ENCODE measurements at regions not wholly inside any gene's neighbourhood (a gene's known extent, or its start where the extent isn't known, plus 50 kb on each side); places are given as distances from the start of the nearest gene placed in this dataset.
"Not testable (repeated sequence)": the region's sequence is repeated elsewhere in the genome, so short reads cannot be mapped to it uniquely, and the experiment has no call there.

- CTCF ChIA-PET (ENCODE audit: partially characterized antibody): interaction anchor here (0.9 kb wide), 1 partner anchor 250 kb away, joined by 3 read pairs; no protein-coding TSS in a partner anchor
- Mint-ChIP-seq H3K4me3 (peak overlapping the region in 7 of 8 donors; percentile 1 to 74 (median 52)), H3K4me1 (peaks cover 4 to 20% (median 15%) of the 10 kb centered on the region in 4 donors), H3K27ac (peak overlapping the region in 6 of 7 donors; percentile 14 to 89 (median 54)), H3K27me3 (no peaks in the 10 kb centered on the region), H3K36me3 (peaks cover 0 to 3% of the 10 kb centered on the region in 2 donors), H3K9me3 (peaks cover 0 to 3% (median 0%) of the 10 kb centered on the region in 8 donors)
- Histone ChIP-seq H3K27ac (ENCODE audit: low read depth, low read length) (no peak overlapping the region), H3K9me3 (ENCODE audit: control insufficient read depth in 1 of 2, low read length in 2 of 2) (no peaks in the 10 kb centered on the region), H3K4me3 (ENCODE audit: low read length in 2 of 2) (peak overlapping the region in 1 of 2 donors; percentile 11), H3K4me1 (ENCODE audit: insufficient read depth, low read length) (peaks cover 19% of the 10 kb centered on the region), H3K27me3 (ENCODE audit: insufficient read depth, low read length) (no peaks in the 10 kb centered on the region), H3K36me3 (ENCODE audit: insufficient read depth, low read length) (no peaks in the 10 kb centered on the region)
- DNase-seq: peak; percentile 31 to 56 (median 50)
- POLR2A ChIA-PET (ENCODE audit: partially characterized antibody): interaction anchor here (0.6 to 1.9 kb wide), 2 partner anchors 109 to 331 kb away, joined by 3 to 9 read pairs; partner anchors contain the start of gene PLEKHG1
- intact Hi-C loops (cut with micrococcal nuclease): no loop called here
These were observed 108.4 kb upstream of the PLEKHG1 start for GRCh38 chr6:150491131-150491810.

GRCh38 chr6:150491811-150492172 lies 107.9 kb upstream of the PLEKHG1 start:
- Histone ChIP-seq H3K27ac (ENCODE audit: low read depth, low read length) (no peak overlapping the region), H3K9me3 (ENCODE audit: control insufficient read depth in 1 of 2, low read length in 2 of 2) (no peaks in the 10 kb centered on the region), H3K4me3 (ENCODE audit: low read length in 2 of 2) (no peak overlapping the region), H3K36me3 (ENCODE audit: insufficient read depth, low read length) (no peaks in the 10 kb centered on the region), H3K4me1 (ENCODE audit: insufficient read depth, low read length) (peaks cover 19% of the 10 kb centered on the region), H3K27me3 (ENCODE audit: insufficient read depth, low read length) (no peaks in the 10 kb centered on the region)
- CTCF ChIA-PET (ENCODE audit: partially characterized antibody): interaction anchor here (0.9 kb wide), 1 partner anchor 250 kb away, joined by 3 read pairs; no protein-coding TSS in a partner anchor
- Mint-ChIP-seq H3K4me3 (peak overlapping the region in 3 of 8 donors; percentile 12 to 74 (median 42)), H3K27ac (peak overlapping the region in 4 of 7 donors; percentile 29 to 72 (median 56)), H3K27me3 (no peaks in the 10 kb centered on the region), H3K36me3 (peaks cover 0 to 3% of the 10 kb centered on the region in 2 donors), H3K4me1 (peaks cover 4 to 20% (median 15%) of the 10 kb centered on the region in 4 donors), H3K9me3 (peaks cover 0 to 3% (median 0%) of the 10 kb centered on the region in 8 donors)
- POLR2A ChIA-PET (ENCODE audit: partially characterized antibody): interaction anchor here (0.6 to 1.9 kb wide), 2 partner anchors 108 to 330 kb away, joined by 3 to 9 read pairs; partner anchors contain the start of gene PLEKHG1
- intact Hi-C loops (cut with micrococcal nuclease): no loop called here
- DNase-seq: no peak

GRCh38 chr6:150492507-150492906 lies 107.2 kb upstream of the PLEKHG1 start:
- Mint-ChIP-seq H3K4me1 (peaks cover 4 to 20% (median 15%) of the 10 kb centered on the region in 4 donors), H3K36me3 (peaks cover 0 to 3% of the 10 kb centered on the region in 2 donors), H3K9me3 (peaks cover 0 to 3% (median 0%) of the 10 kb centered on the region in 8 donors), H3K4me3 (peak overlapping the region in 3 of 8 donors; percentile 13 to 49 (median 32)), H3K27ac (no peak overlapping the region), H3K27me3 (no peaks in the 10 kb centered on the region)
- no peak for DNase-seq
- no peaks in the 10 kb centered on the region for H3K9me3 ChIP-seq (ENCODE audit: control insufficient read depth in 1 of 2, low read length in 2 of 2)
- ChIA-PET CTCF (ENCODE audit: partially characterized antibody) (no interaction called here), POLR2A (ENCODE audit: partially characterized antibody) (no interaction called here)
- no peaks in the 10 kb centered on the region for H3K27me3 ChIP-seq (ENCODE audit: insufficient read depth, low read length)
- intact Hi-C loops (cut with micrococcal nuclease): no loop called here
- H3K4me3 ChIP-seq (ENCODE audit: low read length in 2 of 2): no peak overlapping the region
- no peak overlapping the region for H3K27ac ChIP-seq (ENCODE audit: low read depth, low read length)
- H3K4me1 ChIP-seq (ENCODE audit: insufficient read depth, low read length): peaks cover 19% of the 10 kb centered on the region
- H3K36me3 ChIP-seq (ENCODE audit: insufficient read depth, low read length): no peaks in the 10 kb centered on the region

- Histone ChIP-seq H3K4me3 (ENCODE audit: low read length in 2 of 2) (no peak overlapping the region), H3K27ac (ENCODE audit: low read depth, low read length) (no peak overlapping the region), H3K9me3 (ENCODE audit: control insufficient read depth in 1 of 2, low read length in 2 of 2) (no peaks in the 10 kb centered on the region), H3K27me3 (ENCODE audit: insufficient read depth, low read length) (no peaks in the 10 kb centered on the region), H3K36me3 (ENCODE audit: insufficient read depth, low read length) (no peaks in the 10 kb centered on the region), H3K4me1 (ENCODE audit: insufficient read depth, low read length) (peaks cover 19% of the 10 kb centered on the region)
- no peaks in the 10 kb centered on the region for H3K27me3 Mint-ChIP-seq
- DNase-seq: no peak
- H3K36me3 Mint-ChIP-seq: peaks cover 0 to 3% of the 10 kb centered on the region in 2 donors
- H3K4me3 Mint-ChIP-seq: peak overlapping the region in 1 of 8 donors; percentile 13
- intact Hi-C loops (cut with micrococcal nuclease): no loop called here
- H3K4me1 Mint-ChIP-seq: peaks cover 4 to 20% (median 15%) of the 10 kb centered on the region in 4 donors
- ChIA-PET CTCF (ENCODE audit: partially characterized antibody) (no interaction called here), POLR2A (ENCODE audit: partially characterized antibody) (no interaction called here)
- no peak overlapping the region for H3K27ac Mint-ChIP-seq
- peaks cover 0 to 3% (median 0%) of the 10 kb centered on the region in 8 donors for H3K9me3 Mint-ChIP-seq
These were observed 106.7 kb upstream of the PLEKHG1 start for GRCh38 chr6:150492941-150493340.

- H3K9me3 ChIP-seq (ENCODE audit: control insufficient read depth in 1 of 2, low read length in 2 of 2); H3K36me3 ChIP-seq (ENCODE audit: insufficient read depth, low read length); H3K27ac ChIP-seq (ENCODE audit: low read depth, low read length); H3K27ac Mint-ChIP-seq; H3K27me3 Mint-ChIP-seq; H3K36me3 Mint-ChIP-seq; H3K9me3 Mint-ChIP-seq; DNase-seq; intact Hi-C loops (cut with micrococcal nuclease); H3K27me3 ChIP-seq (ENCODE audit: insufficient read depth, low read length); CTCF ChIA-PET (ENCODE audit: partially characterized antibody); H3K4me3 ChIP-seq (ENCODE audit: low read length in 2 of 2); H3K4me3 Mint-ChIP-seq; POLR2A ChIA-PET (ENCODE audit: partially characterized antibody): not testable (repeated sequence)
- peaks cover 4 to 20% (median 15%) of the 10 kb centered on the region in 4 donors for H3K4me1 Mint-ChIP-seq
- peaks cover 19% of the 10 kb centered on the region for H3K4me1 ChIP-seq (ENCODE audit: insufficient read depth, low read length)
These were observed 106.1 kb upstream of the PLEKHG1 start for GRCh38 chr6:150493552-150493951.

GRCh38 chr6:150494241-150494640 lies 105.4 kb upstream of the PLEKHG1 start:
- POLR2A ChIA-PET (ENCODE audit: partially characterized antibody): no interaction called here
- CTCF ChIA-PET (ENCODE audit: partially characterized antibody): no interaction called here
- Mint-ChIP-seq H3K9me3 (peaks cover 0 to 3% (median 0%) of the 10 kb centered on the region in 8 donors), H3K27ac (no peak overlapping the region), H3K4me1 (peaks cover 4 to 20% (median 15%) of the 10 kb centered on the region in 4 donors), H3K36me3 (peaks cover 0 to 3% of the 10 kb centered on the region in 2 donors), H3K27me3 (peaks cover 0 to 2% of the 10 kb centered on the region in 2 donors), H3K4me3 (no peak overlapping the region)
- Histone ChIP-seq H3K4me1 (ENCODE audit: insufficient read depth, low read length) (peaks cover 19% of the 10 kb centered on the region), H3K27ac (ENCODE audit: low read depth, low read length) (no peak overlapping the region), H3K4me3 (ENCODE audit: low read length in 2 of 2) (no peak overlapping the region), H3K27me3 (ENCODE audit: insufficient read depth, low read length) (no peaks in the 10 kb centered on the region), H3K9me3 (ENCODE audit: control insufficient read depth in 1 of 2, low read length in 2 of 2) (no peaks in the 10 kb centered on the region), H3K36me3 (ENCODE audit: insufficient read depth, low read length) (no peaks in the 10 kb centered on the region)
- DNase-seq: no peak
- intact Hi-C loops (cut with micrococcal nuclease): no loop called here

- ChIA-PET CTCF (ENCODE audit: partially characterized antibody) (no interaction called here), POLR2A (ENCODE audit: partially characterized antibody) (no interaction called here)
- H3K27ac ChIP-seq (ENCODE audit: low read depth, low read length): no peak overlapping the region
- H3K4me1 ChIP-seq (ENCODE audit: insufficient read depth, low read length): peaks cover 19% of the 10 kb centered on the region
- no peaks in the 10 kb centered on the region for H3K36me3 ChIP-seq (ENCODE audit: insufficient read depth, low read length)
- DNase-seq: no peak
- Mint-ChIP-seq H3K9me3 (peaks cover 0 to 3% (median 0%) of the 10 kb centered on the region in 8 donors), H3K27ac (no peak overlapping the region), H3K4me1 (peaks cover 4 to 20% (median 14%) of the 10 kb centered on the region in 4 donors), H3K36me3 (peaks cover 0 to 3% of the 10 kb centered on the region in 2 donors), H3K27me3 (peaks cover 0 to 2% of the 10 kb centered on the region in 2 donors), H3K4me3 (no peak overlapping the region)
- no peaks in the 10 kb centered on the region for H3K9me3 ChIP-seq (ENCODE audit: control insufficient read depth in 1 of 2, low read length in 2 of 2)
- H3K4me3 ChIP-seq (ENCODE audit: low read length in 2 of 2): no peak overlapping the region
- H3K27me3 ChIP-seq (ENCODE audit: insufficient read depth, low read length): no peaks in the 10 kb centered on the region
- intact Hi-C loops (cut with micrococcal nuclease): no loop called here
These were observed 104.6 kb upstream of the PLEKHG1 start for GRCh38 chr6:150495126-150495525.

All from CD4-positive, alpha-beta memory T cell (primary cell).